ENCODE measurements at regions not wholly inside any gene's neighbourhood (a gene's known extent, or its start where the extent isn't known, plus 50 kb on each side); places are given as distances from the start of the nearest gene placed in this dataset.

DNA sequence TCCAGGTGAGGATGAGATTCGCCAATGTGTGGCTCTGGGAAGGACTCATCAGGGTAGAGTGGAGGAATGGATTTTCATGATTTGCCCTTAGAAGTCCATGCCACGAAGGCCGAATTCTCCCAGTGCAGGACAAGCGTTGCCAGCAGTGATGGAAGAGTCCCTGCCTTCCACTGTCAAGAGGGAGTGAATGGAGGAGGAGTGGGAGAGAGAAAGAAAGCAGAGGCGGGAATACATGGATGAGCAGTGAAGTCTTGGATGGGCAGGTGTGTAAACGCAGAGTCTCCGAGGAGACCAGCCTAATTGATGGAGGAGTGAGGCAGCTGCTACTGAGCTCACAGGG lies 419.2 kb downstream of the GLRX3 start:
- no peak for TF ChIP-seq POLR2A (IDR thresholded peaks at IDR 0.05)
- TF ChIP-seq, protein P1, sequence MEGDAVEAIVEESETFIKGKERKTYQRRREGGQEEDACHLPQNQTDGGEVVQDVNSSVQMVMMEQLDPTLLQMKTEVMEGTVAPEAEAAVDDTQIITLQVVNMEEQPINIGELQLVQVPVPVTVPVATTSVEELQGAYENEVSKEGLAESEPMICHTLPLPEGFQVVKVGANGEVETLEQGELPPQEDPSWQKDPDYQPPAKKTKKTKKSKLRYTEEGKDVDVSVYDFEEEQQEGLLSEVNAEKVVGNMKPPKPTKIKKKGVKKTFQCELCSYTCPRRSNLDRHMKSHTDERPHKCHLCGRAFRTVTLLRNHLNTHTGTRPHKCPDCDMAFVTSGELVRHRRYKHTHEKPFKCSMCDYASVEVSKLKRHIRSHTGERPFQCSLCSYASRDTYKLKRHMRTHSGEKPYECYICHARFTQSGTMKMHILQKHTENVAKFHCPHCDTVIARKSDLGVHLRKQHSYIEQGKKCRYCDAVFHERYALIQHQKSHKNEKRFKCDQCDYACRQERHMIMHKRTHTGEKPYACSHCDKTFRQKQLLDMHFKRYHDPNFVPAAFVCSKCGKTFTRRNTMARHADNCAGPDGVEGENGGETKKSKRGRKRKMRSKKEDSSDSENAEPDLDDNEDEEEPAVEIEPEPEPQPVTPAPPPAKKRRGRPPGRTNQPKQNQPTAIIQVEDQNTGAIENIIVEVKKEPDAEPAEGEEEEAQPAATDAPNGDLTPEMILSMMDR (IDR thresholded peaks at IDR 0.05), result no peak
